GM12891 (cell line): ENCODE measurements at regions not wholly inside any gene's neighbourhood (a gene's known extent, or its start where the extent isn't known, plus 50 kb on each side); places are given as distances from the start of the nearest gene placed in this dataset.
"Not testable (repeated sequence)": the region's sequence is repeated elsewhere in the genome, so short reads cannot be mapped to it uniquely, and the experiment has no call there.

ENCODE experiments used
- DNase-seq: peaks from one replicate; pipeline ENCODE4 v3.0.0; 2011; ENCODE audit warnings: low spot score; ENCODE audit not compliant: insufficient read length
- FAIRE-seq: peaks from 2 replicates; lab custom pipeline; 2011; peaks lifted over from hg19 to GRCh38; lab: Jason Lieb, UNC
- PAX5 ChIP-seq: IDR thresholded peaks from 2 replicates; pipeline ENCODE4 v1.6.1; 2011; ENCODE audit warnings: low read length, moderate library complexity, mild to moderate bottlenecking; ENCODE audit not compliant: insufficient read depth, severe bottlenecking
- POLR2A ChIP-seq: IDR thresholded peaks from 2 replicates; pipeline ENCODE4 v1.6.1; 2011; ENCODE audit warnings: low read depth, low read length, control low read depth
- POLR2AphosphoS5 ChIP-seq: IDR thresholded peaks from 2 replicates; pipeline ENCODE4 v1.6.1; 2011; ENCODE audit warnings: low read depth, low read length, control low read depth
- POU2F2 ChIP-seq: IDR thresholded peaks from 2 replicates; pipeline ENCODE4 v1.6.1; 2011; ENCODE audit warnings: low read depth, mild to moderate bottlenecking, control low read depth, low read length, moderate library complexity
- SPI1 ChIP-seq: IDR thresholded peaks from 2 replicates; pipeline ENCODE4 v1.6.1; 2011; ENCODE audit warnings: low read depth, low read length, control low read depth
- TAF1 ChIP-seq: IDR thresholded peaks from 2 replicates; pipeline ENCODE4 v1.6.1; 2011; ENCODE audit warnings: low read depth, low read length, control low read depth

GRCh38 chr1:189131576-189131975 lies 1346.1 kb downstream of the BRINP3 start:
- DNase-seq: no peak
- TF ChIP-seq POLR2AphosphoS5 (no peak), POLR2A (no peak), PAX5 (no peak), POU2F2 (no peak), TAF1 (no peak), SPI1 (no peak)
- FAIRE-seq: no peak

GRCh38 chr1:189139748-189140147 lies 1337.9 kb downstream of the BRINP3 start:
- not testable (repeated sequence) for FAIRE-seq, DNase-seq

- TF ChIP-seq POLR2AphosphoS5 (no peak), POLR2A (no peak), POU2F2 (no peak), SPI1 (no peak), PAX5 (no peak), TAF1 (no peak)
- FAIRE-seq (no peak), DNase-seq (no peak)
These were observed 1336.6 kb downstream of the BRINP3 start for GRCh38 chr1:189141056-189141455.

GRCh38 chr1:189149547-189150375 lies 1327.9 kb downstream of the BRINP3 start:
- TF ChIP-seq POLR2AphosphoS5: no peak
- TF ChIP-seq SPI1: no peak
- TF ChIP-seq TAF1: no peak
- no peak for TF ChIP-seq PAX5
- no peak for TF ChIP-seq POU2F2
- TF ChIP-seq POLR2A: no peak
- no peak for FAIRE-seq
- DNase-seq: no peak

- DNase-seq: no peak
- TF ChIP-seq POLR2A (no peak), PAX5 (no peak), SPI1 (no peak)
- FAIRE-seq: no peak
These were observed 1327.0 kb downstream of the BRINP3 start for GRCh38 chr1:189150624-189151023.

- no peak for TF ChIP-seq PAX5
- no peak for TF ChIP-seq TAF1
- no peak for TF ChIP-seq POU2F2
- TF ChIP-seq POLR2AphosphoS5: no peak
- TF ChIP-seq SPI1: no peak
- no peak for TF ChIP-seq POLR2A
- no peak for FAIRE-seq
- no peak for DNase-seq
These were observed 1326.3 kb downstream of the BRINP3 start for GRCh38 chr1:189151361-189151760.

GRCh38 chr1:189152685-189153084 lies 1325.0 kb downstream of the BRINP3 start:
- no peak for DNase-seq
- no peak for TF ChIP-seq PAX5
- no peak for FAIRE-seq

GRCh38 chr1:189158155-189158554 lies 1319.5 kb downstream of the BRINP3 start:
- FAIRE-seq (no peak), DNase-seq (no peak)
- no peak for TF ChIP-seq SPI1
- no peak for TF ChIP-seq PAX5
- TF ChIP-seq POU2F2: no peak
- no peak for TF ChIP-seq POLR2AphosphoS5
- no peak for TF ChIP-seq POLR2A
- no peak for TF ChIP-seq TAF1

- FAIRE-seq (no peak), DNase-seq (no peak)
- TF ChIP-seq POU2F2 (no peak), POLR2A (no peak), TAF1 (no peak), SPI1 (no peak), PAX5 (no peak), POLR2AphosphoS5 (no peak)
These were observed 1301.8 kb downstream of the BRINP3 start for GRCh38 chr1:189175889-189176288.

GRCh38 chr1:189180057-189180456 lies 1297.6 kb downstream of the BRINP3 start:
- no peak for TF ChIP-seq SPI1
- DNase-seq: no peak
- FAIRE-seq: no peak
